SKM-1 (cell line): ENCODE measurements at regions not wholly inside any gene's neighbourhood (a gene's known extent, or its start where the extent isn't known, plus 50 kb on each side); places are given as distances from the start of the nearest gene placed in this dataset.
"Not testable (repeated sequence)": the region's sequence is repeated elsewhere in the genome, so short reads cannot be mapped to it uniquely, and the experiment has no call there.

Experiments
- DNase-seq: peaks from one replicate; lab custom pipeline; 2025; ENCODE audit not compliant: unreplicated experiment; lab: John Stamatoyannopoulos, UW

DNA sequence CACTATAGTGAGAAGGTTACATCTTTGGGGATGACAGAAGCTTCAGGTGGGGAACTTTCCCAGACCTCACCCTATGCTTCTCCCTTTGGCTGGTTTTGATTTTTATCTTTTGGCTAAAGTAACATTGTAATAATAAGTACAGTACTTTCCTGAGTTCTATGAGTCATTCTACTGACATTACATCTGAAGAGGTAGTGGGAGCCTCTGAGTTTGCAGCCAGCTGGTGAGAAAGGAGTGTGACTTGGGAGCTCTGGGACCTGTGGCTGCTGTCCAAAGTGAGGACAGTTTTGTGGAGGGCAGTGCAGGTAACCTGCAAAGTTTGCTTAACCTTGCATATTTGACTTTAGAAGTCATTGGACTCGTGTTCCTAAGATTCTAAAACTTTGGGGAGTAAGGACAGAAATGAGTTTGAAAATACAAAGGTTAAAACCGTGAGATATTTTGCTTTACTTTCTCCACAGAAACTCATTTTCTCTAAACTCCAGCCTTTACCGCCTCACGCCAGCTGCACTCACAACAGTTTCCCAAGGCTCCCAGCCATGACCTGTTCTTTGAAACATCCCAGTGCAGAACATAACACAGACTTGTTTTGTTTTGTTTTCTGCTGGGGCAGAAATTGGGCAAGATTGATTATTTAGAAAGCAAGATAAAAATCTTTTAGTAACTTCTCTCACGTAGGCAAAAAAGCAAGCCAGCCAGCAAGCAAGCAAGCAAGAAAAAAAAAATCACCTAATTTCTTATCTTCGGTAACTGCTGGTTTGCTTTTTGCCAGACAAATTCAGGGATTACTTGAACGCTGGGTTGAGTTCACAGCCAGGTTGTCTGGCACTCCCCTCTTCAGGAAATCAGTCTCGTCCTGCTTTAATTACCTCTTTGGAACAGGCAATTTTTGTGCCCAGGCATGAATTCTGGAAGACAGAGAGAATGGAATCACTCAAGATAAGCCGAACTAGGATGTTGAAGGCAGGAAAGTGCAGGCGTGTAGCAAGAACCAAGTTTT is 478.3 kb upstream of the ISX start:
- DNase-seq = no peak

DNA sequence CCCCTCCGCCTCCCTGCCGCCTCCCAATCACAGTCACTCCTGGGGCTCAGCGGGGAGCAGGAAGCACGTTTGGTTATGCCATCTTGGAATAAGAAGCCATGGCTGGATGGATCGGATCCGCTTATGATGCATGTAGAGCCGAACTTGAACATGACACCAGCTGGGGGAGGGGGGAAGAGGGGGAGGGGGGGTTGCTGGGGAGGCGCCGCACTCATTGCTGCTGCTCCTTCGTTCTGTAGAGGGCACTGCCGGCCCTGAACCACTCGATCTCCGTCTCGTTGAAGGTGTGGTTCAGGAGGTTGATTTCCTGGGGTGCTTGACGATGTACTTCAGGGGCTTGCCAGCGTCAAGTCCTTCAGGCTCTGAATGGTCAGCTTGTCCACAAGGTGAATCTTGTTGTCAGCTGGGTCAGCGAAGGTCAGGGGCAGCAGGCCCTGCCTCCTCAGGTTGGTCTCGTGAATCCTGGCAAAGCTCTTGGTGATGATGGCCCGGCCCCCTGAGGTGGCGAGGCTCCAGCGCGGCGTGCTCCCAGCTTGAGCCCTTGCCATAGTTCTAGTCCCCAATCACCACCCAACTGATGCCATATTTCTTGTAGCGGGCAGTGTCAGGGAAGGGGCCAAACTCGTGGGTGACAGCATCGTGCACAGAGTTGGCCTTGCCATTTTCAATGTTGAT is 476.9 kb upstream of the ISX start:
- no peak for DNase-seq

DNA sequence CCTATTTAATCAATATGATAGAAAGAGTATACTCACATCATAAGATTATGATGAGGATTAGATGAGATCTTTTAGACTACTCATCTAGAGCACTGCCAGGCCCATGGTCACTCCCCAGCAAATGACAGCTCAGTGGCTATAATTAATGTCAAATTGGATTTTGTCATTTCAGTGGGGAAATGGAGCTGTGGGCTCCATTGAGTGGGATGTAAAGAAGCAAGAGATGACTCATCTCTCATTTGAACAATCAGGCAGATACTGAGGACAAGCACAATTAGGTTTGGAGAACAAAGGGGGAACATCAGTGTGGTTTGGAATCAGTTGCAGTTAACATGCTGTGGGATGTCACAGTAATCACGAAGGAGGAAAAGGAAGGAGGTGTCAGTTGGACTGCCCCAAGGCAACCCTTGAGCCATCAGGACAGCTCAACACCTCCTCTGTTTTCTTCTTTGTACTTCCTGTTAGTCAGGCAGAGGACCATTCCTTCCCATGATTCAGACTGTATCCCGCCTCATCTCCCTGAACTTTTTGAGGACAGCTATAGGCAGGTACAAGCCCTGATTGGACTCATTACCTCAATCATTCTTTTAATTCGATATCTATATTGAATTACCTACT is 473.7 kb upstream of the ISX start:
- DNase-seq = no peak

DNA sequence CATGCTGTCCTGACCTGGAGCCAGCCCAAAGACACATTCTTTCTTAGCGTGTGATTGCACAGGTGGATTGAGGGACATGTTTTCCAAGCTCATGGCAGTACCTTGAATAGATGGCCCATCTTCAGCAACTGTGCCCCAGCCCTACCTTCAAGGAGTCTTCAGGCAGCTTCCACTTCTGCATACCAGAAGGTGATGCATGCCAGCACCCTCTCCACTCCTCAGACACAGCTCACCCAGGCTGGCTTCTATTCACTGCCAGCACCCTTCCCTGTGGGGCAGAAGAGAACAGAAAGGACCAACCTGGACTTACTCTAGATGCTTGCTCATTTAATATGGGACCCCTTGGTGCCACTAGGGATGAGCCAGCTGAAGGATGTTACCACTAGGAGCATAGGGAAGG is 466.4 kb upstream of the ISX start:
- DNase-seq = no peak

DNA sequence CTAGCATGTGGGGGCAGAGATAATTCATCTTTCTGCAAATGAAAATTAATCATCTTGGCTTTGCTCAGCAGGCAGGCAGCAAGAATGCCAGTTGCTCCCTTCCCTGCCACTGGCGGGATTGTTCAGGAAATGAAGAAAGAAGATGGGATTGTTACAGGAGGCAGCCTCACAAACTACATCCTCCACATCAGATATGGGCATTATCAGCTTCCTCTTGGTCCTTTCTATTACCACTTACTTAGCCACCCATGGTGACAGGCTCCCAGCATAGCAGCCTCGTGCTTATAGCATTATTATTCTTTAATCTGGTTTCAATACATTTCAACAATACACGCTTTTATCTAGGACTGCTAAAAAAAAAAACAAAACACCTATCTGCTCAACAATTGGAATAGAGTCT is 461.6 kb upstream of the ISX start:
- DNase-seq = no peak

DNA sequence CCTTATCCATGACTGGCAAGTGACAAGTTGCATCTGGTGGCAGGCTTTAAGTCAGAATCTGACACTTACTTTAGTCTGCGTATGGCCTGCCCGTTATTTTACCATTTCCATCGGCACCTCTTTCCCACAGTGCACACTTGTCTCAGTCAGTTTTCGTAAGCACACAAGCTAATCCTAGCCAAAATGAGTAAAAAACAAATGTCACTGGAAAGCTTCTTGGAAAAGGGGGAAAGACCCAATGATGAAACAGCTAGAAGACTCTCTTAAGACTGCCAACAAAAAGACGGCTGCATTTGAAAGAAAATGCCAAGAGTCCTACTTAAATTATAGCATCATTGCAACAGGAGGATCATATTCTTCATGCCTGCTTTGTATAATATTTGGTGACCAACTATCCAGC is 457.9 kb upstream of the ISX start:
- no peak for DNase-seq

DNA sequence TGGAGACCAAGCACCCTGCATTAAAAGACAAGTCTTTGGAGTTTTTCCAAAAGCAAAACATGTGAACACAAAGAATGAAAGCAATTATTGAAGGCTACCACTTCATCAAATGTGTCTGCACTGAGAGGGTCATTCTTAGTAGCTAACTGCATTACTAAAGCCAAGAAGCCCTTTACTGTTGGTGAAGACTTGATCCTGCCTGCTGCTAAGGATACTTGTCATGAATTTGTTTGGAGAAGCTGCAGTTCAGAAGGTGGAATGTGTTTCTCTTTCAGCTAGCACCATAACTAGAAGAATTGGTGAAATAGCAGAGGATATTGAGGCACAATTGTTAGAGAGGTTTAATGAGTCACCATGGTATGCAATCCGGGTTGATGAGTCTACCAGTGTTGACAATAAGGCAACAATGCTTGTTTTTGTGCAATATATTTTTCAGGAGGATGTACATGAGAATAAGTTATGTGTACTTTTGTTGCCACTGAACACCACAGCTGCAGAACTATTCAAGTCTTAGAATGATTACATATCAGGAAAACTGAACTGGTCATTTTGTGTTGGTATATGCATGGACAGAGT is 457.3 kb upstream of the ISX start:
- no peak for DNase-seq

DNA sequence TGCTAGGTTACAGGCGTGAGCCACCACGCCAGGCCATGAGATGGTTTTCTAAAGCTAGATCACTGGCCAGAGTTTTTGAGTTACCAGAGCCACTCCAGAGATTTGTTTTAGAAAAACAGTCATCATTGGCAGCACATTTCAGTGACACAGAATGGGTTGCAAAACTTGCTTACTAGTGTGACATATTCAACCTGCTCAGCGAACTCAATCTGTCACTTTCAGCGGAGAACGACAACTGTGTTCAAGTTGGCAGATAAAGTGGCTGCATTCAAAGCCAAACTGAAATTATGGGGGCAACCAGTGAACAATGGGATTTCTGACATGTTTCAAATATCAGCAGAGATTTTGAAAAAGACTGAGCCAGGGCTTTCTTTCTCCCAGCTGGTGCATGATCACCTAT is 456.3 kb upstream of the ISX start:
- DNase-seq = no peak

DNA sequence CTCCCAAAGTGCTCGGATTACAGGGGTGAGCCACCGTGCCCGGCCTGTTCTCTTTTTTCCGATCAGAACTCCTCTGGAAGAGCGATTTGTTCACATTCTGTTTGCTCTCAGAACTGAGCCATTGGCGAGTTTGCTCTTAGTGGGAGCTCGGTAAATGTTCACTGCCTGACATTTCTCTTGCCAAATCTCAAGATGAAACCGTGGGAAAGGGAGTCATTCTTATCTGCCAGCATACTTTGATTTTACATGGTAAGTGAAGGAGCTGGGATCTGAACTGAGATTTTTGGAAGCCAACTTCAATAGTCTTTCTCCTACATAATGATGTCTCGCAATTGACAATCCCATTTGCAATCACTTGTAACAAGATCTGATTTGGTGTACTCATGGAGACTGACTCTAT is 445.8 kb upstream of the ISX start:
- DNase-seq = no peak

DNA sequence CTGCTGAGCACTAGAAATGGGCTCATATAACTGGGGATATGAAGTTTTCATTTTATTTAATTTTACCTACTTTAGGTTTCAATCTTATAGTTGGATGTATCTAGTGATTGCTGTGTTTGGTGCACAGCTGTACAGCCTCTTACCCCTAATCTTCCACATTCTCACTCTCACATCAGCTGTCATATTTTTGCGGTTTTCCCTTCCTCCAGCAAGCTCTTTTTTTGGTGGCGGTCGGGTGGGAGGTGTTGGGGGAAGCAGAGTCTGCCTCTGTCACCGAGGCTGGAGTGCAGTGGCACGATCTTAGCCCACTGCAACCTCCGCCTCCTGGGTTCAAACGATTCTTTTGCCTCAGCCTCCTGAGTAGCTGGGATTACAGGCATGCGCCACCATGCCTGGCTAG is 445.1 kb upstream of the ISX start:
- no peak for DNase-seq

DNA sequence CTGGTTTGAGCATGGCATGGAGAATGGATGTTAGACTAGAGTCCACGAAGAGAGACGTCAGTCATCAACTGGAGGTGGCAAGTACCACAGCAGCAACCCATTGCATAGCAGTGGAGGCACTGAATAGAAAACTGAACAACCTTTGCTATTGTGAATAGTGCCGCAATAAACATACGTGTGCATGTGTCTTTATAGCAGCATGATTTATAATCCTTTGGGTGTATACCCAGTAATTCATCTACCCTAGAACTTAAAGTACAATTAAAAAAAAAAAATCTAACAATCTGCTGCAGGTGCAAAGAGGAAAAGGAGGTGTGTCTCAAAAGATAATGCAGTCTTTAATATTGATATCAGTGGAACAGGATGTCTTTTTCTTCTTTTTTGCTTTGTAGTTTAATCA is 443.4 kb upstream of the ISX start:
- DNase-seq = no peak

DNA sequence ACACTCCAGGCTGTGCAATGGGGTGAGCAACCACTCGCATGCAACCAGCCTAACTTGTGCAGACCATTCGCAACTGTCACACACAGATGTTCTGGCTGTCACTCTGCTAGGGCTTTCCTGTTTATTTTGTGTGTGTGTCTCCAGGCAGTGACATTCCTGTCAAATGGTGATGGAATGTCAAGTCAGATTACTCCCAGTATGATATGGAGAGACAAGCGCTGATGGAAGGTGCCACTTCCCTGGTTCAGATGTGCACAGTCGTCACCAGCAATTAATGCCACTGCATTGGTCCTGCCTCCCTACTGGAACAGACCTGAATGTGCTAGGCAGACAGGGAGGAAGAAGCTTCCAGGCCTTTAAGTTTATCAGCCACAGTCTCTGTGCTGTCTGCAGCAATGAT is 442.4 kb upstream of the ISX start:
- no peak for DNase-seq

DNA sequence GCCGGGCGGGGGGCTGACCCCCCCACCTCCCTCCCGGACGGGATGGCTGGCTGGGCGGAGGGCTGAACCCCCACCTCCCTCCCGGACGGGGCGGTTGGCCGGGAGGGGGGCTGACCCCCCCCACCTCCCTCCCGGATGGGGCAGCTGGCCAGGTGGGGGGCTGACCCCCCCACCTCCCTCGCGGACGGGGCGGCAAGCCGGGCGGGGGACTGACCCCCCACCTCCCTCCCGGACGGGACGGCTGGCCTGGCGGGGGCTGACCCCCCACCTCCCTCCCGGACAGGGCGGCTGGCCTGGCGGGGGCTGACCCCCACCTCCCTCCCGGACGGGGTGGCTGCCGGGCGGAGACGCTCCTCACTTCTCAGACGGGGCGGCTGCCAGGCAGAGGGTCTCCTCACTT is 440.1 kb upstream of the ISX start:
- DNase-seq = not testable (repeated sequence)

DNA sequence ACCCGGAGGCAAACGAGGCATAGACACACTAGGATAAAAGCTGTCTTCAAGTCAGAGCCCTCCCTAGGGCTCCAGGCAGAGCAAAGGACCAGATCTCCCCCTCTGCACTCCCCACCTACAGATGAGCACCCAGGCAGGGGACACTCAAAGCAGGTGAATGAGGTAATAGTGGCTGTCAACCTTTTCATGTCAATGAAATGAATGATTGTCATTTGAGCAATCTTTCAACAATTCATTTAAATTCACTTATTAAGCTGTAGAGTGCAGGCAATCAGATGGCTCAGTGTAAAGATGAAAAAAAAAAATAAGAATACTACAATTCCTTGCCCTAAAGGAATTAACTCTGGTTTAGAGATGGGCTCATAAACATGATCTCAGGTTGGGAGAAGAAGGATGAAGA is 427.8 kb upstream of the ISX start:
- DNase-seq = no peak

DNA sequence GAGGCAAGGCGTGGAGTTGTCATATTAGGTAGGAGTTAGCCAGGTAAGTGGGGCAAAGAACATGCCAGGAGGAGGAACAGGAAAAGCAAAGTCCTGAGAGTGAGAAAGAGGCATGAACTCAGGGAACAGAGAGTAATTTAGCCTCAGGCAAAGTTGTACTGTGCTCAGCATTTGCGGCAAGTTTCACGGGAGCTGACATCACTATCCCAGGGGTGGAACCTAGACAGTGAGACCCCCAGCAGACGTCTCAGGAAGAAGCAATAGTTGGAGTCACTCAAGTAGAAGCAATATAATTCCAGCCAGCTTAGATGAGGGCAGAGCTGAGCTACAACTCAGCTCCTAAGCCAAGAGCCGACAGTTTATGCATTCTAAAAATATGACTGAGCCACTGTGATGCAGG is 426.0 kb upstream of the ISX start:
- DNase-seq = no peak

DNA sequence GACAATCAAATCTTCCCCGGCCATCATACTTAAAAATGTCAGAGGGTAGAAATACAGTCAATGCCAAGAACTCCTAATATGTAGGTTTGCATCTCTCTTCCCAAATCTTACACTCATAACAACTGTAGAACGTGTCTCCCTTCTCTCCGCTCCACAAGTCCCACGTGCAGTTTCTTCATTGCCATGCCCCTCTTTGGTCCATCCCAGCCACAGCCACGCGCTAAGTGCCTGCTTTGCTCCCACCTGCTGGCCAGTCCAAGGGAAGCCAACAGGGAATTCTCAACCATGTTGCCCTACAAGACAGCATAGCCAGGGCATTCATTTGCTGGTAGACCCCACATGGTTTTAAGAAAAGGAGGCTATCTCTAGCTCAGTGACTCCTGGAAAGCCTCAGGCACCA is 420.6 kb upstream of the ISX start:
- DNase-seq = no peak

DNA sequence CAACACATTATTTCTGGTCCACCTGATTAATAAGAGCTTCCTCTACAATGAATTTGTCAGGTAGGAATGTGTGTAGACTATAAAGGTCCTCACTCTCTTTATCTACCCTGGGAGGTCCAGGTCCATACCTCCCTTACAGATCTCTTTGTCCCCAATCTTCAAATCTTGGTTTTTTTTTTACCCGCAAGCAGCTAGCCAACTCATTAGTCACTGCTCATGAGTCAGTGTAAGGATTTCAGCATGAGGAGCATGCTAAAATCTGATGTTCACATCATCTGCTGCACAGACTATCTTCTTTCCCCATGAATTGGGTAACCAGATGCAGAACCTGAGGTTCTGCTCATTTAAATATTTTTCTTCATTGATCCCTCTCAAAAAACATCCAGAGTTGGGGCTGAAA is 397.0 kb upstream of the ISX start:
- DNase-seq = no peak

DNA sequence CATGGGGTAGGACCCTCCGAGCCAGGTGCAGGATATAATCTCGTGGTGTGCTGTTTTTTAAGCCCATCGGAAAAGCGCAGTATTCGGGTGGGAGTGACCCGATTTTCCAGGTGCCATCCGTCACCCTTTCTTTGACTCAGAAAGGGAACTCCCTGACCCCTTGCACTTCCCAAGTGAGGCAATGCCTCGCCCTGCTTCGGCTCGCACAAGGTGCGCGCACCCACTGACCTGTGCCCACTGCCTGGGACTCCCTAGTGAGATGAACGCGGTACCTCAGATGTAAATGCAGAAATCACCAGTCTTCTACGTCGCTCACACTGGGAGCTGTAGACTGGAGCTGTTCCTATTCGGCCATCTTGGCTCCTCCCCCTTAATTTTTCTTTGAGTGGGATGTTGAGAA is 382.9 kb upstream of the ISX start:
- DNase-seq = not testable (repeated sequence)

DNA sequence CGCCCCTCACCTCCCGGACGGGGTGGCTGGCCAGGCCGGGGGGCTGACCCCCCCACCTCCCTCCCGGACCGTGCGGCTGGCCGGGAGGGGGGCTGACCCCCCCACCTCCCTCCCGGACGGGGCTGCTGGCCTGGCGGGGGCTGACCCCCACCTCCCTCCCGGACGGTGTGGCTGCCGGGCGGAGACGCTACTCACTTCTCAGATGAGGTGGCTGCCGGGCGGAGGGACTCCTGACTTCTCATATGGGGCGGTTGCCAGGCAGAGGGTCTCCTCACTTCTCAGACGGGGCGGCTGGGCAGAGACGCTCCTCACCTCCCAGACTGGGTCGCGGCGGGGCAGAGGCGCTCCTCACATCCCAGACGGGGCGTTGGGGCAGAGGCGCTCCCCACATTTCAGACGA is 381.7 kb upstream of the ISX start:
- DNase-seq = not testable (repeated sequence)

DNA sequence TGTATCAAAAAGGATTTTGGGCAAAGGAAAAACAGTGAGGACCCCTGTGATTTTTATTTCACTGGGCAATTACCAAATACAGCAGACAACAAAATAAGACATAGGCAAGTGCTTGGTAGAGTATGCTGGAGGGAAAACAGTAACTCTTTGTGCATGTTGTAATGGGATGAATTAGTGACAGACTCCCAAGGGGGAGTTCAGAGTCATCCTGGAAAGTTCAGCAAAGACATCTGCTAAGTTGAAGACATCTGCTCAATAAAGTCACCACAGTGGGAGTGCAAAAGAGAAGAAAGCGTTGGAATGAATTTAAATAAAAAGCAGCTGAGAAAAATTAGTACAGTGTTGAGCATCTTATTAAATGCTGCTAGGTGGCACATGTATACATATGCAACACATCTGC is 378.8 kb upstream of the ISX start:
- no peak for DNase-seq

DNA sequence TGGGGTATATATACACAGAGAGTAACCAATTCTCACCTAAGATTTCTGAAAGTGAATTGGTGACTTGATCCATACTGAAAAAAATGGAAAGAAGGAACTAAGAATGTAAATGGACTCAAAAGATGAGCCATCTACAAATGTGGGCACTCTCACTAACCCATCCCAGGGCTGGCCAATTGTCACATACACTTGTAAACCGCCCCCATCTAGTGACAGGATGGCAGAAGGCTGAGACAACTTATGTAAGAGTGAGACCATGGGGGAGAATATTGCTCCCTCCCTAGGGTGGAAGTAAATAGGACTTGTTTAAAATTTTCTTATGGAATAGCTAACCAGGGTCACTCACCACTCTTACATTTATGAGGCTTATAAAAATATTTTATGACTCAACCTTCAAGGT is 377.1 kb upstream of the ISX start:
- DNase-seq = no peak

DNA sequence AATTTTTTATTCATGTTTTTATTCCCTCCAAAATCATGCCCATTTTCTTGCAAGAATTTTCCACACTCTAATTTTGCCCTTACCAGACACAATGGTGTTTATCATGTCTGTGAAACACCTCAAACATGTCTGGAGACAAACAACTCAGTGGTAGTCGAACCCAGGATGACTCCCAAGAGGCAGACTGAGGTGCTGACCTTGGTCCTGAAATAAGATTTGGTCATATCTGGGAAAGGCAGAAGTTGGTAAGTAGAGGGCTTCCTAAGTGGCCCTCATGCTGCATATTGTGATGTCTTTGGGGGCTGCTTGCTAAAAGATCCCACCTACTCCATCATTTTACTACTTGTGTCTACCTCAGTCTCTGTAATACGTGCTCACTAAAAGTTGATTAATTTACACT is 369.4 kb upstream of the ISX start:
- no peak for DNase-seq
